RWPE1 (cell line): ENCODE measurements at regions not wholly inside any gene's neighbourhood (a gene's known extent, or its start where the extent isn't known, plus 50 kb on each side); places are given as distances from the start of the nearest gene placed in this dataset.

Source experiments
- CTCF ChIA-PET: fragments of 350-600 bp; sonication (Branson Sonifier 250); formaldehyde crosslinking; extraction: SDS; loops from one replicate; lab custom pipeline; 2021; lab: Yijun Ruan, JAX
- POLR2A ChIA-PET: fragments of 400-600 bp; formaldehyde crosslinking; extraction: SDS; loops from one replicate; lab custom pipeline; 2020; ENCODE audit warnings: antibody characterized with exemption; ENCODE audit not compliant: low non-redundant PET; lab: Yijun Ruan, JAX
- DNase-seq: peaks from one replicate; pipeline ENCODE4 v3.0.0; 2012; ENCODE audit warnings: low spot score
- H3K27ac ChIP-seq: fragments of 450-650 bp; 2 replicates; pipeline ENCODE4 v1.5.1; 2017
- TF ChIP-seq, protein P1 (sequence below): fragments of 450-650 bp; conservative IDR thresholded peaks from 2 replicates; pipeline ENCODE4 v1.5.1; 2017; ENCODE audit warnings: low read depth, mild to moderate bottlenecking

DNA sequence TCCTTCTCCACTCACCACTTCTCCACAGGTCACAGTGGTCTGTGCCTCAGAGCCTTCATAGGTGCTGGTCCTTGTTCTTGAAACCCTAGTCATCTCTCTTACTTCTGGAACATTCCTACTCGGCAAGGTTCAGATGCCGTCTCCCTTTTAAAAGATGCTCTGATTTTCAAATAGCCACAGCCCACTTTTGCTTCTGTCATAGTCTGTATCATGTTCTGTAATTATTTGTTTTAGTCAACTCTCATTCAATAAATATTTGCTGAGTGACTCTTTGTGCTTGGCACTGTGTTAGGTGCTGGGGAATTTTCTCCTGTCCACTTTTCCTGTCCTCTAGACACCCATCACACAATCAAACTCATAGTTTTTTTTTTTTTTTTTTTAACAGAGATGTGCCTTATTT lies 181.3 kb upstream of the IL12B start:
- no peak overlapping the region for H3K27ac ChIP-seq
- no peak for DNase-seq
- TF ChIP-seq, protein P1, sequence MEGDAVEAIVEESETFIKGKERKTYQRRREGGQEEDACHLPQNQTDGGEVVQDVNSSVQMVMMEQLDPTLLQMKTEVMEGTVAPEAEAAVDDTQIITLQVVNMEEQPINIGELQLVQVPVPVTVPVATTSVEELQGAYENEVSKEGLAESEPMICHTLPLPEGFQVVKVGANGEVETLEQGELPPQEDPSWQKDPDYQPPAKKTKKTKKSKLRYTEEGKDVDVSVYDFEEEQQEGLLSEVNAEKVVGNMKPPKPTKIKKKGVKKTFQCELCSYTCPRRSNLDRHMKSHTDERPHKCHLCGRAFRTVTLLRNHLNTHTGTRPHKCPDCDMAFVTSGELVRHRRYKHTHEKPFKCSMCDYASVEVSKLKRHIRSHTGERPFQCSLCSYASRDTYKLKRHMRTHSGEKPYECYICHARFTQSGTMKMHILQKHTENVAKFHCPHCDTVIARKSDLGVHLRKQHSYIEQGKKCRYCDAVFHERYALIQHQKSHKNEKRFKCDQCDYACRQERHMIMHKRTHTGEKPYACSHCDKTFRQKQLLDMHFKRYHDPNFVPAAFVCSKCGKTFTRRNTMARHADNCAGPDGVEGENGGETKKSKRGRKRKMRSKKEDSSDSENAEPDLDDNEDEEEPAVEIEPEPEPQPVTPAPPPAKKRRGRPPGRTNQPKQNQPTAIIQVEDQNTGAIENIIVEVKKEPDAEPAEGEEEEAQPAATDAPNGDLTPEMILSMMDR = no peak
- POLR2A ChIA-PET = no interaction called here
- CTCF ChIA-PET = no interaction called here

DNA sequence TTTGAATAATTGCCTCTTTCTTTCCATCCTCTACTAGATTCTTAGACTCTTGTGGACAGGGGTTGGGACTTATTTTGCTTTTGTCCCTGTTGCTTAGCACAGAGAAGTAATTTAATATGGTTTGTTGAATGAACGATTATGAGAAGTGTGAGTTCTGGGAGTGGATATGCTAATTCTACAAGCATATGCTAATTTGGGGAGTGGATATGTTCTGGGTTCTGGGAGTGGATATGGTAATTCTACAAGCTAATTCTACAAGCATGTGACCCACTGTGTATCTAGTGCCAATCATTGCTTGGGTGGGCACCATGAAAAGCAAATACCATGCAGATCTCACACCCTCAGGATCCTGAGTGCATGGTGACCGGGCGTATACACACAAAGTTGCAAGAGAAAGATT lies 181.8 kb upstream of the IL12B start:
- H3K27ac ChIP-seq = no peak overlapping the region
- POLR2A ChIA-PET = no interaction called here
- TF ChIP-seq, protein P1 = no peak
- no peak for DNase-seq
- CTCF ChIA-PET = no interaction called here

DNA sequence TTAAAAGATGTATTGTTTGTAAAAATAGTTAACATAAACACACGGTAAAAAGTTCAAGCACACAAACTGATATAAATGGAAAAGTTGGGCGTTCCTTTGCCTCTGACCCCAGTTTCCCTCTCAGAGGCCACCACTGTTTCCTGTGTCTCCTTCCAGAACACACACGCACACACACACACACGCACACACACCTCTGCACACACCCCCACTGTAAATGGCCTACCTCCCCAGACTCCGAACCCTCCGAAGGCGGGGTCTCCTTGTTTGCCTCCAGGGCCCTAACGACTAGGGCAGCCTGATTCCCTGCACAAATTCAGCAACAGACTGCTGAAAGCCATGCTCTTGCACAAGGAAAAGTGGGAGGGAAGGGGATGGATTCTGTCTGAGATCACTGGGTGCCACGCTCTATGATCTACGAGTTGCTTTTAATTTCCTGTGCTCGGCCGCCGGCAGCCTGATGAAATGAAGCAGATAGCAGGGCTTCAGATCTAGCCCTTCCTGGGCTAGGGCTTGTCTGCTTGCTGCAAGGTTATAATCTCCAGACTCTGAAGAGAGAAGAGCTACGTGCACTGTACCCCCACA lies 184.0 kb upstream of the IL12B start:
- TF ChIP-seq, protein P1 = no peak
- no peak for DNase-seq
- ChIA-PET POLR2A (interaction anchor here (0.6 kb wide), 1 partner anchor 373 kb away, joined by 10 read pairs; no protein-coding TSS in a partner anchor), CTCF (interaction anchor here (0.8 to 2.5 kb wide), 2 partner anchors 197 to 401 kb away, joined by 3 to 21 read pairs; partner anchors contain the start of gene ADRA1B)
- H3K27ac ChIP-seq = no peak overlapping the region

DNA sequence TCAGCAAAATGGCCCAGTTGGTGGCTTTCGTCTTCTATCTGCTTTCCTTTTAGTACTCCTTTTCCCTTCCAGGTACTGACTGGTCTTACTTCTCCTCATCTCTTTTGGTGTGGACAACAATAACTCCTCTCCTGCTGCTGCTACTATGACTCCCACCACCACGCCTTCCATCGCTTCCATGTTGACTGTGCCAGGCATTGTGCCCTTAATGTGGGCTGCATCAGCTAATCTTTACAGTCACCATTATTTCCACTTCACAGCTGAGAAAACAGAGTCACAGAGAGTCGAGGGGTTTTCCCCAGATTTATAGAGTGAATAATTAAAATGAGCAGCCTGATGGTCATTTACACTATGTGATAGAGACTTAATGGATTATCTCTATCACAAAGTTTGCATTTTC lies 184.9 kb upstream of the IL12B start:
- ChIA-PET CTCF (interaction anchor here (0.5 to 4.0 kb wide), 20 partner anchors 11 to 540 kb away, joined by 3 to 34 read pairs (median 4); partner anchors contain the start of gene ADRA1B), POLR2A (interaction anchor here (0.6 kb wide), 1 partner anchor 372 kb away, joined by 10 read pairs; no protein-coding TSS in a partner anchor)
- H3K27ac ChIP-seq = no peak overlapping the region
- DNase-seq = no peak
- TF ChIP-seq, protein P1 = no peak

DNA sequence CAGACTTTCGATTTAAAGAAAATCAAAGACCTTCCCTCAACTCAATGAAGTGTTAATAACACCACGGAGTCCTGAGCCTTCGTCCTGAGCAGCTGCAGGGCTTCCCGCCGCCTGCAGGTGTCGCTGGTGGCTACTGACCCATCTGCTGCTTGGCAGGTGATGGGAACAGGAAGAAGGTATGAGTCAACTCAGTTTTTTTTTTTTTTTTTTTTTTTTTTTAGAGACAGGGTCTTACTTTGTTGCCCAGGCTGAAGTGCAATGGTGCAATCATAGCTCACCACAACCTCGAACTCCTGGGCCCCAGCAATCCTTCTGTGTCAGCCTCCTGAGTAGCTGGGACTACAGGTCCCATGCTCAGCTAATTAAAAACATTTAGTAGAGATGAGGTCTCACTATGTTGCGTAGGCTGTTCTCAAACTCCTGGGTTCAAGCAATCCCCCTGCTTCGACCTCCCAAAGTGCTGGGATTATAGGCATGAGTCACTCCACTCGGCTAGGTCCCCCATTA lies 185.7 kb upstream of the IL12B start:
- H3K27ac ChIP-seq = no peak overlapping the region
- TF ChIP-seq, protein P1 = peak; percentile 81
- peak; percentile 80 for DNase-seq
- POLR2A ChIA-PET = no interaction called here
- CTCF ChIA-PET = interaction anchor here (0.5 to 4.0 kb wide), 36 partner anchors 8 to 562 kb away, joined by 3 to 34 read pairs (median 4); partner anchors contain the start of gene ADRA1B

DNA sequence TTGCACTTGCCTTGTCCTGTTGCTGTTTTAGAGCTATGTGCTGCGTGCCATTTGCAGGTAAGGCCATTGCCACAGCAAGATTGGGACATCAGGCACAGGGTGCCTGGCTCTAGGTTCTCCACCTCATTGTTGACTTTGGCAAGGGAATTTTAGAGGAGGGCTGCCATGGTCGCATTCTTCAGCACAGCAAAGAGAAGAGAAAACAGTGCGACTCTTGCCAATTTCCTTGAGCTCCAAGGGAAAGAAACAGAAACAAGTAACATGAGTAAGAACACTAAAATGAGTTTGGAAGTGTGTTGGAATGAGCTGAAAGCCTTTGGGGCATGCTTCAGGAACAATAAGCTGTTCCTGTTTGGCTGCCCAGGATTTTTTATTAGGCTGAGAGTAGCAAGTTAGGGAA lies 188.1 kb upstream of the IL12B start:
- ChIA-PET CTCF (interaction anchor here (0.5 to 4.0 kb wide), 5 partner anchors 232 to 473 kb away, joined by 3 to 34 read pairs (median 3); no protein-coding TSS in a partner anchor), POLR2A (interaction anchor here (0.5 kb wide), 1 partner anchor 108 kb away, joined by 7 read pairs; no protein-coding TSS in a partner anchor)
- H3K27ac ChIP-seq = no peak overlapping the region
- DNase-seq = no peak
- TF ChIP-seq, protein P1 = no peak
